ENCODE measurements at regions not wholly inside any gene's neighbourhood (a gene's known extent, or its start where the extent isn't known, plus 50 kb on each side); places are given as distances from the start of the nearest gene placed in this dataset.
"Not testable (repeated sequence)": the region's sequence is repeated elsewhere in the genome, so short reads cannot be mapped to it uniquely, and the experiment has no call there.

DNA sequence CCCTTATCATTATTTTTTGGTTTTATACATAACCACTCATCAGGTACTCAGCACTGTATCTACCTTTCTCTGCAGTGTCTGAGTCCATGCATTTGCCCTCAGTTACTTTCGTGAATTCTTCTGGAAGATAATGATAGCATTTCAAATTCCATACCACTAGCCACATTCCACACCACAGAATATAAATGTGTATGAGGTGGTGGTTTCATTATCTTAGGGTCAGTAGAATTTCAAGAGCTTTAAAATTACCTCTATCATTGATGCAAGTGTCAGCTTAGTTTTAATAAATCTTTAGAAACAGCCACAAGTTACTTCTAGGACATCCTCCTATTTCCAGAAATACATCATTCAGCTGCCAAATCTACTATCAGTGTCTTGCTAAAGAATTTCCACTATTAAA, 1578.3 kb downstream of the OLFM4 start:
- H3K4me1 ChIP-seq (replicated peaks in 1 of 2): no peaks in the 10 kb centered on the region
- DNase-seq: no peak
- no peaks in the 10 kb centered on the region for H3K27me3 ChIP-seq
- intact Hi-C loops (cut with DNase I): no loop called here
- WGBS, 4 donors: 31 to 64% (median 44%) methylated on average over 1 of the region's 1 CpG
- no peak overlapping the region for H3K27ac ChIP-seq
- H3K4me3 ChIP-seq: no peak overlapping the region
- TF ChIP-seq, protein P1, sequence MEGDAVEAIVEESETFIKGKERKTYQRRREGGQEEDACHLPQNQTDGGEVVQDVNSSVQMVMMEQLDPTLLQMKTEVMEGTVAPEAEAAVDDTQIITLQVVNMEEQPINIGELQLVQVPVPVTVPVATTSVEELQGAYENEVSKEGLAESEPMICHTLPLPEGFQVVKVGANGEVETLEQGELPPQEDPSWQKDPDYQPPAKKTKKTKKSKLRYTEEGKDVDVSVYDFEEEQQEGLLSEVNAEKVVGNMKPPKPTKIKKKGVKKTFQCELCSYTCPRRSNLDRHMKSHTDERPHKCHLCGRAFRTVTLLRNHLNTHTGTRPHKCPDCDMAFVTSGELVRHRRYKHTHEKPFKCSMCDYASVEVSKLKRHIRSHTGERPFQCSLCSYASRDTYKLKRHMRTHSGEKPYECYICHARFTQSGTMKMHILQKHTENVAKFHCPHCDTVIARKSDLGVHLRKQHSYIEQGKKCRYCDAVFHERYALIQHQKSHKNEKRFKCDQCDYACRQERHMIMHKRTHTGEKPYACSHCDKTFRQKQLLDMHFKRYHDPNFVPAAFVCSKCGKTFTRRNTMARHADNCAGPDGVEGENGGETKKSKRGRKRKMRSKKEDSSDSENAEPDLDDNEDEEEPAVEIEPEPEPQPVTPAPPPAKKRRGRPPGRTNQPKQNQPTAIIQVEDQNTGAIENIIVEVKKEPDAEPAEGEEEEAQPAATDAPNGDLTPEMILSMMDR (IDR thresholded peaks at IDR 0.05): no peak
- no peak for TF ChIP-seq POLR2A (IDR thresholded peaks at IDR 0.05)
- H3K36me3 ChIP-seq (replicated peaks in 1 of 2): no peaks in the 10 kb centered on the region
- H3K9me3 ChIP-seq (replicated peaks in 1 of 3): no peaks in the 10 kb centered on the region

DNA sequence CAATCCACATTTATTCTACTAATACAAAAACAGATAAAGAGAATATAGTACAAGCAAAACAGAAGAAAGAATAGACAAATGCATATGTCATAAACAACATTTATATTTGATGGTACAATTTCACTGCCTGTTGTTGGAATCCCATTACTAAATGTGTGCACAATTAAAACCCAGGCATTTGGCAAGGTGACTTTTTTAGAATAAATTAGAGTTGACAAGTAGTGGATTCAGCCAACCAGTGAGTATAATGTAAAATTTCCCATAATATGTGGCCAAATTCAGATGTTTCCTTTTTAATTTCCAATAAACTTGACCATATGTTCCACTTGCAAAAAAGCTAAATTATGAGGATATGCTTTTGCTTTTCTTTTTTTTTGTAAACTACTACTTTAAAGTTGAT, 1578.8 kb downstream of the OLFM4 start:
- Histone ChIP-seq H3K4me3 (no peak overlapping the region), H3K4me1 (replicated peaks in 1 of 2) (no peaks in the 10 kb centered on the region), H3K27me3 (no peaks in the 10 kb centered on the region), H3K9me3 (replicated peaks in 1 of 3) (no peaks in the 10 kb centered on the region), H3K27ac (no peak overlapping the region), H3K36me3 (replicated peaks in 1 of 2) (no peaks in the 10 kb centered on the region)
- intact Hi-C loops (cut with DNase I): no loop called here
- DNase-seq: no peak
- TF ChIP-seq, protein P1 (IDR thresholded peaks at IDR 0.05): no peak
- TF ChIP-seq POLR2A (IDR thresholded peaks at IDR 0.05): no peak

GRCh38 chr13:54611390-54611789, 1582.8 kb downstream of the OLFM4 start:
- Histone ChIP-seq H3K4me3 (no peak overlapping the region), H3K9me3 (replicated peaks in 1 of 3) (no peaks in the 10 kb centered on the region), H3K27me3 (no peaks in the 10 kb centered on the region), H3K27ac (no peak overlapping the region), H3K4me1 (replicated peaks in 1 of 2) (no peaks in the 10 kb centered on the region), H3K36me3 (replicated peaks in 1 of 2) (no peaks in the 10 kb centered on the region)
- TF ChIP-seq POLR2A (IDR thresholded peaks at IDR 0.05): no peak
- TF ChIP-seq, protein P1 (IDR thresholded peaks at IDR 0.05): no peak
- intact Hi-C loops (cut with DNase I): no loop called here
- DNase-seq: no peak
- WGBS, 4 donors: 43 to 56% (median 53%) methylated on average over 5 of the region's 5 CpGs

GRCh38 chr13:54614726-54615125, 1586.1 kb downstream of the OLFM4 start:
- H3K27ac ChIP-seq: no peak overlapping the region
- intact Hi-C loops (cut with DNase I): no loop called here
- no peak for DNase-seq
- TF ChIP-seq, protein P1 (IDR thresholded peaks at IDR 0.05): no peak
- TF ChIP-seq POLR2A (IDR thresholded peaks at IDR 0.05): no peak
- no peaks in the 10 kb centered on the region for H3K27me3 ChIP-seq
- H3K4me1 ChIP-seq (replicated peaks in 1 of 2): no peaks in the 10 kb centered on the region
- no peaks in the 10 kb centered on the region for H3K36me3 ChIP-seq (replicated peaks in 1 of 2)
- H3K9me3 ChIP-seq (replicated peaks in 1 of 3): no peaks in the 10 kb centered on the region
- WGBS, 4 donors: 22 to 53% (median 44%) methylated on average over 5 of the region's 5 CpGs
- H3K4me3 ChIP-seq: no peak overlapping the region

DNA sequence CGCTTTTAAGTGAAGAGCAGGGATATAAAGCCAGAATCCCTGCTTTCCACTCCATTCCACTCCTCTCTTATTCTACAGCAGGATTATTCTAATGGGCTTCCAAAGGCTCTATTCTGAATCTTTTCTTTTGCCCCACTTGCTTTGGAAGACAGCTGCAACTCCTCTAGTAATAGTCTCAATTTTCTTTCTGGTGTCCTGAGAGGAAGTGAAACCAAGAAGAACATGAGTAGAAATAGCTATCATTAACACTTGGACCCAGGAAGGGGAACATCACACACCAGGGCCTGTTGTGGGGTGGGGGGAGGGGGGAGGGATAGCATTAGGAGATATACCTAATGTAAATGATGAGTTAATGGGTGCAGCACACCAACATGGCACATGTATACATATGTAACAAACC, 1597.9 kb downstream of the OLFM4 start:
- H3K4me3 ChIP-seq; H3K36me3 ChIP-seq (replicated peaks in 1 of 2); H3K4me1 ChIP-seq (replicated peaks in 1 of 2); H3K9me3 ChIP-seq (replicated peaks in 1 of 3); DNase-seq; H3K27ac ChIP-seq; H3K27me3 ChIP-seq; intact Hi-C loops (cut with DNase I): not testable (repeated sequence)
- 74 to 90% (median 87%) methylated on average over 1 of the region's 1 CpG for WGBS, 4 donors
